HG02870 (cell line): ENCODE measurements at regions not wholly inside any gene's neighbourhood (a gene's known extent, or its start where the extent isn't known, plus 50 kb on each side); places are given as distances from the start of the nearest gene placed in this dataset.

ENCODE experiments used
- ATAC-seq: cut with Tn5 transposase; IDR thresholded peaks from one replicate; pipeline ENCODE4 v1.9.1; 2021; ENCODE audit warnings: mild to moderate bottlenecking, moderate library complexity; ENCODE audit not compliant: unreplicated experiment

DNA sequence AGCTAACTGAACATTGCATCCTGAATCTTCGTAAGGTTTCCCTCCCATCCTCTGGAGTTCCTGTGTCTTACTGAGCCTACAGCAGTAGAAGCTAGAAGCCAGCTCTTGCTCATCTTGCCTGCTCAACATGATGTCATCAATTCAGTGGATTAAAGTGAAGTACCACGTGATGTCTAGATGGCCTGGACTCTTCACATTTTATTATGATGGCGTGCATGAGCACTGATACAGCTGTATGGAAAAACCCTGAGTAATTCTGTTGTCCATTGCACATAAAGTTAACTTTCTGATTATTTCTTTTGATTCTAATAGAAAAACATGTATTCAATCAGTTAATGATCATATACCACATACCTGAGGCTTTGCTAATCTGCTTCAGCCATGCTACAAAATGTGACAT lies 2387.7 kb upstream of the TENM3 start:
- no peak for ATAC-seq

GRCh38 chr4:179858221-179858620 lies 2385.0 kb upstream of the TENM3 start:
- no peak for ATAC-seq

GRCh38 chr4:179867300-179867878 lies 2375.8 kb upstream of the TENM3 start:
- ATAC-seq = peak; percentile 94

DNA sequence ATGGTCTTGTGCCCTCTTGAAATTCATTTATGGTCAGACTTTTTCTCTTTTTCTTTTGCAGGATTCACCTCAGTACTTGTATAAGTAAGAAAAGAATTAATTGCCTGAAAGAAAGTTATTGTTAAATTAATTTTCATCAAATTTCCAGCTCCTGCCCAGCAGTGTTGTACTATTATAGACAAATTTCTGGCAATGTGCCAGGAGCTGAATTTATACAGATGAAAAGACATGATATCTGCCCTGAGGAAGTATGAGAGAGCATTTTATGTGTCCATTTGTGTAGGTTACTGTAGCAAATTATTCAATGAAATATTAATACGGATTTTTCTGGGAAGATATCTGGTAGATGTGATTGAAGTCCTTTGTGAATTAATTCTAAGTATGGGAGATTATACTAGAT lies 2371.5 kb upstream of the TENM3 start:
- no peak for ATAC-seq

- no peak for ATAC-seq
Measured at GRCh38 chr4:179872755-179873154, 2370.4 kb upstream of the TENM3 start.

DNA sequence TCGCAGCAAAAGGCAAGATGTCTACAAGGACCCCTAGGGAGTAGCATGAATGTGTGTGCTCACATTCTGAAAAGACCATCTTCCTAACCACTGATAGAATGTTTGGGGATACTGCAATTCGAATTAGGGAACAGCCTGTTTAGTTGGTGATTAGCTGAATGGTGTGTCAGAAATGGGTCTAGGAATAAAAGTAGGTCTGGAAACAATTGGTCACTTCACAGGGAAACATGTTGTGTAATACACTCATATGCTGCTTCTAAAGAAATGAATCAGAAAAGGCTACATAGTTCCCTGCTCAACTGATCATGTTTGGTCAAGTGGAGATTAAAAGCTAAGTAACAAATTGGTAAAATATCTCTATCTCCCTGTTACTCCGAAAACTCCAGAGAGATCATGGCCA lies 2362.4 kb upstream of the TENM3 start:
- ATAC-seq = no peak

- no peak for ATAC-seq
Measured at GRCh38 chr4:179894066-179894778, 2349.0 kb upstream of the TENM3 start.

DNA sequence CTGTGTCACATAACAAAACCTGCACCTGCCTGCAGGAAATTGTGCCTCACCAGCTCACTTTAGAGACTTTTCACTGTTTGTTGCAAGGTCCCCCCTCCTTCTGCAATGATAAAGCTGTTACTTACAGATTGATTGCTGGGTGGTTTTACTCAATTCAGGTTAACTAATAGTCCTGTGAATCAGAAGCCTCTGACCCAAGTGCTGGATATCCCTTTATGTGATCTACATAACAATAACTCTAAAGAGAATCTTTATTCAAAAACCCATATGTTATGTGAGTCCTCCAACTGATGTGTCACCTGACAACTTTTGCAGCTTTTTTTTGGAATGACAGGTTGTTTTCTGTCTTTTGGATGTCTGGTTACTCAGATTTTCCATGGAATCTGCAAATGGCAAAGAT lies 2323.6 kb upstream of the TENM3 start:
- no peak for ATAC-seq

DNA sequence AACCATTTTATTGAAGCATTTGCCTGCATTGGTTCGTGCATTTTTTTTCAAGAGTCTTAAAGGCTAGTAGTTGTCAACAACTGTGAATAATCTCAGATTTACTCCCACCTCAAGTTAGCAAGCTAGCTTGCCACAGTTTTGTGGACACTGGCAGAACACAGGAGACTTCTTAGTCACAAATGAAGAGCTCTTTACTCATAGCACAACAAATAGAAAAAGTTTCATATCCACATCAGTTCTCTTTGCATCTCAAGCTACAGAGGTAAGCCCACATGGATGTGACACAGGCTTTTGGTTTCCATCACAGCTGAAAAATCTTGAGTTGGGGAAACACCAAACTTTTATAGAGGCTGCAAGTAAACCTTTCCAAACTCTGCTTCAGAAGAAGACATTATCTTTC lies 2315.7 kb upstream of the TENM3 start:
- ATAC-seq = no peak

GRCh38 chr4:179941911-179942310 lies 2301.3 kb upstream of the TENM3 start:
- ATAC-seq = no peak

- ATAC-seq = no peak
Measured at GRCh38 chr4:179976777-179977176, 2266.4 kb upstream of the TENM3 start.

DNA sequence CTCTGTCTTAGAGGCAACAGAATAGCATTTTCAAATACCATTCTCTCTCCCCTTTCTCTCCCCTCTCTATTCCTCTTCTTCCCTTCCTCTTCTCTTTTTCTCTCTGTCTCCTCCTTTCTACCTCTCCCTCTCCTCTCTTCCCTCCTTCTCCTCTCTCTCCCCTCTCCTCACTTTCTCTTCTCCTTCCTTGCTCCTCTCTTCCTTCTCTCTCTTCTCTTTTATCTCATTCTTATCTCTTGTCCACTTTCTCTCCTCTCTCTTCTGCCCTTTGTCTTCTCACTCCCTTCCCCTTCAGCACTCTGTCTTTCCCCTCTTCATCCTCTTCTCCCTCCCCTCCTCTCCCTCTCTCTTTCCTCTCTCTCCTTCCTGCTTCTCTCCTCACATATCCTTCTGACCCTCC lies 2265.8 kb upstream of the TENM3 start:
- ATAC-seq = no peak

DNA sequence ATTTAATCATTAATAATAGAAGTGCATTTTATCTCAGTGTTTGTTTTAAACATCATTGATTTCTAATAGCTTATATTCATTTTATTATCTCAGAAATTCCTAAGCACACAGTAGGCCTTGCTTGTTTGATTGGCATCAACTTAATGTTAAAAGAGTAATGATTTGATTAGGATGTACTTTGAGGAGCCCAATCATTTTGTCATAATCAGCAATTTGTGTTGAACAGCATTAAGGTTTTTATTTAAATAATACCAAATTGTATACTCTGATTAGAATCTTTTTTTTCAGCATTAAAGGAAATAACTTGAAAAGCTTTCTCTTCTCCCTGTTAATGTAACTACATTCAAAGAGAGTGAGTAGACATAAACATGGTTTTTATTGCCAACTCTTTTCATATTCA lies 2262.0 kb upstream of the TENM3 start:
- no peak for ATAC-seq

- ATAC-seq = peak; percentile 63
Measured at GRCh38 chr4:179989975-179990374, 2253.2 kb upstream of the TENM3 start.

DNA sequence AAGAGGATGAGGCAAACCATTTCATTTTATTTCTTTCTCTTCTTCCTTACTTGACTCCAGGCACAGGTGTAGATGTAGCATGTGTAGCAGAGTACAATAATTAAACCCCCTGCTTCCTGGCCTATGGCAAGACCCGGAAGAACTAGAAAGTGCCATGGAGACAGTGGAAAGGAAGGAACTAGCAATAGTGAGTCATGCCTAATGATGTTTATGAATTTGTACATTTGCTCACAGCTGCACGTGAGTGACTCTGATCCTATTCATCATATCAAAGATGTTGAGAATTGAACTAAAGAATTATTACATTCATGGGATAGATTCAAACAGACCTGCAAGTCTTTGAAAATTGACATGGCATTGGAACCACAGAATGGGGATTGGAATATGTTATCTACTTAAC lies 2233.9 kb upstream of the TENM3 start:
- no peak for ATAC-seq

- no peak for ATAC-seq
Measured at GRCh38 chr4:180028682-180029081, 2214.5 kb upstream of the TENM3 start.

DNA sequence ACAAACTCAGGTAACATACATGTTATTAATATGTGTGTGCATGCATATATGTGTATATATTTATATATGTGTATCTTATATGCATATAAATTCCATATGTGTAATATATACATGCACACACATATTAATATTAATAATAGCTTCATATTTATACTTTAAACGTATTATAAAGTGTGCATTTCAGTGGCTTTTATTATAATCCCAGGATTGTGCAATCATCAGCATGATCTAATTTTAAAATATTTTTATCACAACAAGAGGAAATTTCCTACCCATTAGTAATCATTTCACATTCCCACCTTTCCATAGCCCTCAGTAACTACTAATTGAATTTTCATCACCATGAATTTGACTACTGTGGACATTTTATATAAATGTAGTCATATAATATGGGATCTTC lies 2211.9 kb upstream of the TENM3 start:
- no peak for ATAC-seq

GRCh38 chr4:180041576-180041975 lies 2201.6 kb upstream of the TENM3 start:
- ATAC-seq = no peak

DNA sequence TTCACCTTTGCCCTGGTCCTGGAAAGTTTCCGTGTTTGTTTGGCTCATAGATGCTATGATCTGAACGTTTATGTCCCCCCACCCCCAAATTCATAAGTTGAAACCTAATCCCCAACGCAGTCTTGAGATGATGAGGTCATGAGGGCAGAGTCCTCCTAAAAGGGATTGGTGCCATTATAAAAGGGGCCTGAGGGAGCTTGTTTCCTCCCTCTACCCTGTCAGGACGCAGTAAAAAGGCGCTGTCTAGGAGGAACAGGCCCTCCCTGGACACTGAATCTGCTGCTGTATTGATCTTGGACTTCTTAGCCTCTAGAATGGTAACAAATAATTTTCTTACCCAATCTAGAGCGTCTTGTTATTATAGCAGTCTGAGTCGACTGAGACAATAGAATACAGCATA lies 2190.6 kb upstream of the TENM3 start:
- no peak for ATAC-seq

- ATAC-seq = no peak
Measured at GRCh38 chr4:180054291-180054690, 2188.9 kb upstream of the TENM3 start.

DNA sequence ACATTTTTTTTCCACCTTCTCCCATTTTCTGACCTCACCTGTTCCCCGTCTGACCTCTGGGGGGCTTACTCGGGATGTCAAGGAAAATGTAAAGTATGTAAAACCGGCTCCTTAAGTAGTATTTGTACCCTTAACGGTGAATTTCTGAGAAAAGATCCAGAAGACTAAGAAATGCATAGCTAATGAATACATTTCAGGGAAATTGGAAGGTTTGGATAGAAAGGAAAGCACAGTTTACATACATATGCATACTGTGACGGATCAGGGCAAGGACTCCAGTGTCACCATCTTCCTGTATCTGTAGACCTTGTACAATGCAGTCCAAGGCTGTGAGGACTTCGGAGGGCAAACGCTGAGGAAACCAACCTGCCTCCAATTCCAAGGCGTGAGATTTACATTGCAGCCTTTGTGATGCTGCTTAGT lies 2185.9 kb upstream of the TENM3 start:
- ATAC-seq = peak; percentile 16

DNA sequence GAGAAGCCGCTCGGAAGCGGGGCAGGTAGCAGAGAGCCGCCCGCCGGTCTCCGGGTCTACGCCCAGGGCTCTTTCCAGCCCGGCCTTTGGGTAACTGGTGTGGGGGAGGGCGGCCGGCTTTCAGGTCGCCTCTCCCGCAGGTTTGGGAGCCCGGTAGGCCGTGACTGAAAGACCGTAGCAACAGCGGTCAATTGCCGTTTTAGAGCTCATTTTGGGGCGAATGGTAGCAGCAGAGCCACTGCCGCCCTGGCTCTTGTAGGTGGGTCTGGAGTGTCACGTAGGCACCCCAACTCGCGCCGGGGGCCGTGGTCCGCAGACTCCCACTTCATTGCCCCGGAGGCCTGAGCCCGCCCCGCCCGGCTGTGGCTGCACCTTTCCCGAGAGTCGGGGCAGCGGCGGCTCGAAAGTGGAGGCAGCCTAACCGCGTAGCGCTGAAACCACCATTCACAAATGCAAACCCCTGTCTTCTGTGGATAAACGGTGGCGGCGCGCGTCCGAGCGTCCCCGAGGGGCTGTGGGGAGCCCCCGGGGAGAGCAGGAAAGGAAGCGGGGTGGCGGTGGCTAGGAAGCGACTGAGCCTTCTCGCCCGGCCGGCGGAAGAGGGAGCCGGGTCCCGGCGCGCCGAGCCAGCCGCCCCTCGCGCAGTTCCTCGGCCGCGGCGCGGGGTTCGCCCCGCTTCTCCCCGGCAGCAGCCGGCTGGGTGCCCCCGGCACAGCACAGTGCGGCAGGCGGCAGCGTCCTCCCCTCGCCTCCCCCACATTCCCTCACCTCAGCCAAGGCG lies 2185.1 kb upstream of the TENM3 start:
- ATAC-seq = peak; percentile 41
